ENCODE measurements at regions not wholly inside any gene's neighbourhood (a gene's known extent, or its start where the extent isn't known, plus 50 kb on each side); places are given as distances from the start of the nearest gene placed in this dataset.
"Not testable (repeated sequence)": the region's sequence is repeated elsewhere in the genome, so short reads cannot be mapped to it uniquely, and the experiment has no call there.

GRCh38 chr6:56838016-56838555 is 116.8 kb upstream of the BEND6 start:
- no peak for DNase-seq

GRCh38 chr6:56837322-56837894 is 117.5 kb upstream of the BEND6 start:
- no peak for DNase-seq

GRCh38 chr6:56835612-56836011 is 119.3 kb upstream of the BEND6 start:
- no peak for DNase-seq

- DNase-seq = no peak
Observed at GRCh38 chr6:56833873-56834272, 121.0 kb upstream of the BEND6 start.

- DNase-seq = no peak
Observed at GRCh38 chr6:56833127-56833791, 121.6 kb upstream of the BEND6 start.

- no peak for DNase-seq
Observed at GRCh38 chr6:56832225-56832624, 122.7 kb upstream of the BEND6 start.

- DNase-seq = no peak
Observed at GRCh38 chr6:56831334-56831733, 123.6 kb upstream of the BEND6 start.

GRCh38 chr6:56827908-56828649 is 126.8 kb upstream of the BEND6 start:
- no peak for DNase-seq

GRCh38 chr6:56824431-56824830 is 130.5 kb upstream of the BEND6 start:
- DNase-seq = not testable (repeated sequence)

GRCh38 chr6:56821005-56821432 is 133.9 kb upstream of the BEND6 start:
- no peak for DNase-seq

- DNase-seq = no peak
Observed at GRCh38 chr6:56820060-56820459, 134.8 kb upstream of the BEND6 start.

GRCh38 chr6:56819604-56820003 is 135.3 kb upstream of the BEND6 start:
- peak; percentile 34 for DNase-seq

- DNase-seq = no peak
Observed at GRCh38 chr6:56816370-56816769, 138.5 kb upstream of the BEND6 start.

GRCh38 chr6:56815436-56815835 is 139.5 kb upstream of the BEND6 start:
- no peak for DNase-seq

GRCh38 chr6:56814802-56815201 is 140.1 kb upstream of the BEND6 start:
- no peak for DNase-seq

- DNase-seq = no peak
Observed at GRCh38 chr6:56814308-56814707, 140.6 kb upstream of the BEND6 start.

GRCh38 chr6:56812851-56813250 is 142.1 kb upstream of the BEND6 start:
- DNase-seq = not testable (repeated sequence)

- no peak for DNase-seq
Observed at GRCh38 chr6:56808871-56809359, 146.0 kb upstream of the BEND6 start.

- DNase-seq = no peak
Observed at GRCh38 chr6:56807989-56808337, 146.9 kb upstream of the BEND6 start.

GRCh38 chr6:56807326-56807988 is 147.4 kb upstream of the BEND6 start:
- DNase-seq = no peak

- DNase-seq = no peak
Observed at GRCh38 chr6:56806368-56806767, 148.5 kb upstream of the BEND6 start.

- no peak for DNase-seq
Observed at GRCh38 chr6:56804996-56805395, 149.9 kb upstream of the BEND6 start.

GRCh38 chr6:56803594-56803993 is 151.3 kb upstream of the BEND6 start:
- no peak for DNase-seq

Data from midbrain (tissue), 1 donor.